ENCODE measurements at regions not wholly inside any gene's neighbourhood (a gene's known extent, or its start where the extent isn't known, plus 50 kb on each side); places are given as distances from the start of the nearest gene placed in this dataset.

DNA sequence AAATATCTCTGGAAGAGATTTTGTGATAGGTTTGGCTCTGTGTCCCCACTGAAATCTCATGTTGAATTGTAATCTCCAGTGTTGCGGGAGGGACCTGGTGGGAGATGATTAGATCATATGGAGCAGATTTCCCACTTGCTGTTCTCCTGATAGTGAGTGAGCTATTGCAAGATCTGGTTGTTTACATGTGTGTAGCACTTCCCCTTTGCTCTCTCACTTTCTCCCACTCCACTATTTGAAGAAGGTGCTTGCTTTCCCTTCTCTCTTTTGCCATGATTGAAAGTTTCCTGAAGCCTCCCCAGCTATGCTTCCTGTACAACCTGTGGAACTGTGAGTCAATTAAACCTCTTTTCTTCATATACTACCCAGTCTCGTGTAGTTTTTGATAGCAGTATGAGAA, 97.0 kb upstream of the FN1 start:
- no peak overlapping the region for H2AFZ ChIP-seq (ENCODE audit: low read length)
- CTCF ChIA-PET (ENCODE audit: partially characterized antibody), result no interaction called here
- POLR2A ChIA-PET (ENCODE audit: partially characterized antibody), result no interaction called here
- no peak for DNase-seq (ENCODE audit: low read depth in 1 of 2, low spot score in 2 of 2)
- no peaks in the 10 kb centered on the region for H3K79me1 ChIP-seq (ENCODE audit: low read depth, low read length)
- H4K8ac ChIP-seq (ENCODE audit: extremely low read depth, insufficient read depth, low read length), result no peak overlapping the region
- H3K23ac ChIP-seq (ENCODE audit: insufficient read length), result no peak overlapping the region
- no peak overlapping the region for H3K4ac ChIP-seq (replicated peaks; ENCODE audit: insufficient read length, low read depth, low read length)
- H3K56ac ChIP-seq (replicated peaks; ENCODE audit: insufficient read length, low read depth, low read length), result no peak overlapping the region
- no peak overlapping the region for H3K9ac ChIP-seq (replicated peaks in 1 of 4; ENCODE audit: extremely low read depth in 1 of 4, low read depth in 3 of 4, low read length in 3 of 4)
- no peaks in the 10 kb centered on the region for H4K20me1 ChIP-seq (replicated peaks in 1 of 2; ENCODE audit: control insufficient read depth in 1 of 2, insufficient read depth in 2 of 2, low read length in 2 of 2)
- no peak overlapping the region for H3K14ac ChIP-seq (ENCODE audit: insufficient read length)
- no peaks in the 10 kb centered on the region; a peak in 1 of 7 replicates for H3K4me1 ChIP-seq (replicated peaks in 1 of 4; ENCODE audit: control insufficient read depth in 3 of 4, insufficient read depth in 4 of 4, low read length in 3 of 4)
- H2BK20ac ChIP-seq (ENCODE audit: low read length), result no peak overlapping the region
- H3K9me3 ChIP-seq (ENCODE audit: insufficient read depth in 2 of 2, low read depth in 1 of 2, low read length in 1 of 2), result peaks cover 5 to 9% of the 10 kb centered on the region in 2 experiments; a peak in 3 of 4 replicates
- no peak overlapping the region for H2AK5ac ChIP-seq (ENCODE audit: low read depth, low read length)
- no peaks in the 10 kb centered on the region for H3K79me2 ChIP-seq (ENCODE audit: control insufficient read depth in 1 of 2, insufficient read depth in 2 of 2, low read length in 2 of 2)
- H3K23me2 ChIP-seq (ENCODE audit: low read depth, low read length), result no peaks in the 10 kb centered on the region; the same call in 1 of the 2 replicates
- no peak overlapping the region for H3K27ac ChIP-seq (ENCODE audit: low read depth, low read length)
- peaks cover 0 to 1% (median 0%) of the 10 kb centered on the region in 4 experiments; a peak in 1 of 7 replicates for H3K27me3 ChIP-seq (replicated peaks in 1 of 4; ENCODE audit: control insufficient read depth in 3 of 4, extremely low read depth in 1 of 4, insufficient read depth in 3 of 4, low read length in 3 of 4)
- no peak overlapping the region for H4K91ac ChIP-seq (replicated peaks; ENCODE audit: insufficient read length, low read length)
- H3K4me3 ChIP-seq (ENCODE audit: extremely low read depth in 1 of 4, insufficient read depth in 2 of 4, low read depth in 3 of 4, low read length in 4 of 4), result no peak overlapping the region
- H3K36me3 ChIP-seq (ENCODE audit: control insufficient read depth in 2 of 4, insufficient read depth in 4 of 4, low read length in 3 of 4), result no peaks in the 10 kb centered on the region
- no peak for FAIRE-seq
- no peak overlapping the region for H2BK15ac ChIP-seq (ENCODE audit: low read length)
- no peak overlapping the region for H3K4me2 ChIP-seq (ENCODE audit: insufficient read depth in 1 of 2, low read depth in 2 of 2, low read length in 2 of 2)
- no peak overlapping the region for H2BK12ac ChIP-seq (ENCODE audit: low read depth, low read length)
- no peak overlapping the region for H2BK120ac ChIP-seq (replicated peaks; ENCODE audit: low read depth, low read length)
- WGBS, 2 experiments (ENCODE audit: extremely low coverage in 1 of 2, insufficient coverage in 1 of 2, insufficient read length in 1 of 2, insufficient replicate concordance in 2 of 2, low coverage in 1 of 2, low lambda C conversion rate in 2 of 2, missing lambda C conversion rate in 1 of 2), result 95% methylated on average over 2 of the region's 2 CpGs; no CpG with 5 or more reads in 1 of the 2 experiments
- no peak overlapping the region for H4K5ac ChIP-seq (ENCODE audit: insufficient read length, low read depth, low read length)
- H3K18ac ChIP-seq (ENCODE audit: extremely low read depth, low read length), result no peak overlapping the region
- no peak overlapping the region for H2BK5ac ChIP-seq (ENCODE audit: low read depth, low read length)
- TF ChIP-seq HDAC2 (IDR thresholded peaks at IDR 0.05; ENCODE audit: borderline replicate concordance in 1 of 2, low read depth in 2 of 2, low read length in 2 of 2) (no peak), SP4 (IDR thresholded peaks at IDR 0.05; ENCODE audit: low read length) (no peak), GABPA (IDR thresholded peaks at IDR 0.05; ENCODE audit: borderline replicate concordance, insufficient read depth, low read length) (no peak)
- TF ChIP-seq, protein P1, sequence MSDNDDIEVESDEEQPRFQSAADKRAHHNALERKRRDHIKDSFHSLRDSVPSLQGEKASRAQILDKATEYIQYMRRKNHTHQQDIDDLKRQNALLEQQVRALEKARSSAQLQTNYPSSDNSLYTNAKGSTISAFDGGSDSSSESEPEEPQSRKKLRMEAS (IDR thresholded peaks at IDR 0.05), result no peak

Measured in H1 (cell line).